ENCODE measurements at regions not wholly inside any gene's neighbourhood (a gene's known extent, or its start where the extent isn't known, plus 50 kb on each side); places are given as distances from the start of the nearest gene placed in this dataset.

DNA sequence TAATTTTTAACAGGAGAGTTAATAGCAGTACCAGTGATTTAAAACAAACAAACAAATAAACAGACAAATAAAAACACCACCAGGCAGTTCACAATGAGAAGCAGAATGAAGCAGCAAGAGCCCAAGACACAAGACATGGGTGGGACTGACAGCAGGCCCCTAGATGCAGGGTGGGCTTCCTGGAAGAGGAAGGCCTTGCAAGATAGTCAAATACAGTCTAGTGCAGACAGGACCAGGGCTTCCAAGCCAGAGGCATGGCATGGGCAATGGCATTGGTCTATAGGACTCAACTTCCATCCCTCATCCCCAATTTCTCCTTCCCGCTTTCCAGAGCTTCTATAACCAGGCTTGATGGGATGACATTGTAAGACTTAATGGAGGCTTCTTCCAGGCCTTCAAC lies 645.1 kb downstream of the UQCRFS1 start:
- TF ChIP-seq, protein P1, sequence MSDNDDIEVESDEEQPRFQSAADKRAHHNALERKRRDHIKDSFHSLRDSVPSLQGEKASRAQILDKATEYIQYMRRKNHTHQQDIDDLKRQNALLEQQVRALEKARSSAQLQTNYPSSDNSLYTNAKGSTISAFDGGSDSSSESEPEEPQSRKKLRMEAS (IDR thresholded peaks at IDR 0.05; ENCODE audit: low read depth, low read length) = no peak
- TF ChIP-seq, protein P2, sequence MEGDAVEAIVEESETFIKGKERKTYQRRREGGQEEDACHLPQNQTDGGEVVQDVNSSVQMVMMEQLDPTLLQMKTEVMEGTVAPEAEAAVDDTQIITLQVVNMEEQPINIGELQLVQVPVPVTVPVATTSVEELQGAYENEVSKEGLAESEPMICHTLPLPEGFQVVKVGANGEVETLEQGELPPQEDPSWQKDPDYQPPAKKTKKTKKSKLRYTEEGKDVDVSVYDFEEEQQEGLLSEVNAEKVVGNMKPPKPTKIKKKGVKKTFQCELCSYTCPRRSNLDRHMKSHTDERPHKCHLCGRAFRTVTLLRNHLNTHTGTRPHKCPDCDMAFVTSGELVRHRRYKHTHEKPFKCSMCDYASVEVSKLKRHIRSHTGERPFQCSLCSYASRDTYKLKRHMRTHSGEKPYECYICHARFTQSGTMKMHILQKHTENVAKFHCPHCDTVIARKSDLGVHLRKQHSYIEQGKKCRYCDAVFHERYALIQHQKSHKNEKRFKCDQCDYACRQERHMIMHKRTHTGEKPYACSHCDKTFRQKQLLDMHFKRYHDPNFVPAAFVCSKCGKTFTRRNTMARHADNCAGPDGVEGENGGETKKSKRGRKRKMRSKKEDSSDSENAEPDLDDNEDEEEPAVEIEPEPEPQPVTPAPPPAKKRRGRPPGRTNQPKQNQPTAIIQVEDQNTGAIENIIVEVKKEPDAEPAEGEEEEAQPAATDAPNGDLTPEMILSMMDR (IDR thresholded peaks at IDR 0.05; ENCODE audit: low read depth, low read length) = no peak
- TF ChIP-seq POLR2A (IDR thresholded peaks at IDR 0.05; ENCODE audit: extremely low read depth, insufficient read length) = no peak
